Neural progenitor cell (in vitro differentiated cells): ENCODE measurements at regions not wholly inside any gene's neighbourhood (a gene's known extent, or its start where the extent isn't known, plus 50 kb on each side); places are given as distances from the start of the nearest gene placed in this dataset.

Experiments
- CTCF ChIP-seq: fragments of 200-600 bp; sonication (generic); IDR thresholded peaks from 2 replicates; pipeline ENCODE4 v1.5.1; 2017; ENCODE audit warnings: antibody characterized with exemption, mild to moderate bottlenecking
- EZH2 ChIP-seq: fragments of 200-600 bp; sonication (generic); IDR thresholded peaks from 2 replicates; pipeline ENCODE4 v1.6.1; 2017; ENCODE audit warnings: antibody characterized with exemption, mild to moderate bottlenecking, moderate library complexity
- EZH2phosphoT487 ChIP-seq: fragments of 200-600 bp; sonication (generic); IDR thresholded peaks from 2 replicates; pipeline ENCODE4 v1.6.1; 2017; ENCODE audit warnings: antibody characterized with exemption

GRCh38 chr9:12612211-12612770, 80.9 kb upstream of the TYRP1 start:
- TF ChIP-seq EZH2 (no peak), CTCF (no peak), EZH2phosphoT487 (no peak)
